NCI-H774 (cell line): ENCODE measurements at regions not wholly inside any gene's neighbourhood (a gene's known extent, or its start where the extent isn't known, plus 50 kb on each side); places are given as distances from the start of the nearest gene placed in this dataset.
"Not testable (repeated sequence)": the region's sequence is repeated elsewhere in the genome, so short reads cannot be mapped to it uniquely, and the experiment has no call there.

Experiments used
- DNase-seq: peaks from one replicate; lab custom pipeline; 2025; lab: John Stamatoyannopoulos, UW

DNA sequence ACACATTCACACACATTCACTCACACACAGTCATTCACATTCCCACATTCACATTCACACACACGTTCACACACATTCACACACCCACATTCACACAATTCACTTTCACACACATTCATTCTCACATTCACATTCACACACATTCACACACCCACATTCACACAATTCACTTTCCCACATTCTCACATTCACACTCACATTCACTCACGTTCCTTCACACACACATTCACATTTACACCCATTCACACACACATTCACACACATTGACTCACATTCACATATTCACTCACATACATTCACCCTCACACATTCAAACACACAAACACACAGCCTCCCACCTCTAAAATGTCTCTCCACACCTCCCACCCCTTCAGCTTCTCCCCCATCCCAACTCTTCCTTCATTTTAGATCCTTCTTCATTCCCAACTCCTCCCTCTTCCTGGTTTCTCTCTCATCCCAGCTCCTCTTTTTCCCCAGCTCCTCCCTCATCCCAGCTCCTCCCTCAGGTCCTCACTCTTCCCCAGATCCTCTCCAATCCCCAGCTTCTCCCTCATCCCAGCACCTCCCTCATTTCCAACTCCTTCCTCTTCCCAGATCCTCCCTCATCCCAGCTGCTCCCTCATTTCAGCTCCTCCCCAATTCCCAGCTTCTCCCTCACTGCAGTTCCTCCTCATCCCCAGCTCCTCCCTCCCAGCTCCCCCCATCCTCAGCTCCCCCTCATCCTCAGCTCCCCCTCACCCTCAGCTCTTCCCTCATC, 111.0 kb downstream of the FAM53A start:
- no peak for DNase-seq

- no peak for DNase-seq
Measured at GRCh38 chr4:1572521-1572920, 111.6 kb downstream of the FAM53A start.

DNA sequence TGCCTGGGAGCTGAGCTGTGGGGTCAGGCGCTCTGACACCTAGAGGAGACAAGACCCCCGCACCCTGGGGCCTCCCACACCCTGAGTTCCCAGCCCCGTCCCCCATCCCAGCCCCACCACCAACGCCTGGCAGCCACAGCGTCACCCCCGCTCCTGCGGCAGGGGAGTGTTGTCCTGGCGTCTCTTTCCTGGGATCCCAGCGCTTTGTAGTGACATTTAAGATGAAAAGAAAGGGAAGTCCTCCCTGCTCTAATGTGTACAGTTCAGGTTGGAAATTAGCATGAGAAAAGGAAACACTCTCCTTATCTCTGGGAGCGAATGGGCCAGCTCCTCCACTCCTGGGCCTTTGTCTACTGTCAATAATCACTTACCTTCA, 112.1 kb downstream of the FAM53A start:
- DNase-seq: no peak

GRCh38 chr4:1571165-1572009, 112.7 kb downstream of the FAM53A start:
- DNase-seq: no peak

GRCh38 chr4:1570291-1571164, 113.6 kb downstream of the FAM53A start:
- no peak for DNase-seq

DNA sequence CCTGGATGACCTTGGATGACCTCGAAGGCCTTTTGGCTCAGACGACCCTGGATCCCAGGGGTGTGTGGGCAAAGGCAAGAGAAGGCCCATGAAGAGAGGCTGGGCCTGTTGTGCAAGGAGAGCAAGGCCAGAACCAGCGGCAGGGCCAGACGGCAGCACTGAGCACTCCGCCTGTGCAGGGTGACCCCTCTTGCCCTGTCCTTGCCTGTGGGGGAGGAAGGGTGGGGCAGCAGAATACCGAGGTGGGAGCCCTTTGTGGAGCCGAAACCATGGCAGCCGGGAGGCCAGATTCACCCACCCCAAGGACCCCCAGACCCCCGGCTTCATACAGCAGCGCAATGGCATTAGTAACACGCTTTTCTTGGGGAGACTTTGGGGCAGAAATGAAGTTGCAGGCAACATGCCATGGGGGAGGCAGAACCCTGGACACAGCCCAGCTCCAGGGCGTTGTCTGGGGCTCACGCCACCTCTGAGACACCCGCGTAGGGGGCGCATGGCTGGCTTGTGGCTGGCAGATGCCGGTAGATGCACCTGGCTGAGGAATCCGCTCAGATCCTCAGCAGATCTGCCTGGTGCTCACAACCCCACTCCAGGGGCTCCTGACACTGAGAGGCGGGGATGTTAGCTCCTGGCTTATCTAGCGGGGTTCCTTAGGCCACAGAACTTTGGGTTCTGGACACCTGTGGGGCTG, 114.5 kb downstream of the FAM53A start:
- DNase-seq: no peak

GRCh38 chr4:1568855-1569460, 115.2 kb downstream of the FAM53A start:
- no peak for DNase-seq

- DNase-seq: no peak
Measured at GRCh38 chr4:1567808-1568581, 116.1 kb downstream of the FAM53A start.

DNA sequence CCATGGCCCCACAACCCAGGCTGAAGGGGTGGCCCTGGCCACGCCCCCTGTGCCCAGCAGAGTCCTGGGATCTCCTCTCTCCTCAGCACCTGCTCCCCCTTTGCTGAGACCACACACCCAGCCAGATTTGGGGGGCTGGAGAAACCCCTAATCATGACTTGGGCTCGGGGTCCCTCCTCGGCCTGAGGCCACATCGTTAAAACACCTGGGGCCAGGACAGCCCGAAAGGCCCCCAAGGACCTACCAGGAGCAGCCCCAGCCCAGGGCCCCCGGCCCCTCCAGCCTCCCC, 116.7 kb downstream of the FAM53A start:
- DNase-seq: no peak

GRCh38 chr4:1566838-1567518, 117.1 kb downstream of the FAM53A start:
- DNase-seq: no peak

- not testable (repeated sequence) for DNase-seq
Measured at GRCh38 chr4:1566301-1566837, 117.7 kb downstream of the FAM53A start.

DNA sequence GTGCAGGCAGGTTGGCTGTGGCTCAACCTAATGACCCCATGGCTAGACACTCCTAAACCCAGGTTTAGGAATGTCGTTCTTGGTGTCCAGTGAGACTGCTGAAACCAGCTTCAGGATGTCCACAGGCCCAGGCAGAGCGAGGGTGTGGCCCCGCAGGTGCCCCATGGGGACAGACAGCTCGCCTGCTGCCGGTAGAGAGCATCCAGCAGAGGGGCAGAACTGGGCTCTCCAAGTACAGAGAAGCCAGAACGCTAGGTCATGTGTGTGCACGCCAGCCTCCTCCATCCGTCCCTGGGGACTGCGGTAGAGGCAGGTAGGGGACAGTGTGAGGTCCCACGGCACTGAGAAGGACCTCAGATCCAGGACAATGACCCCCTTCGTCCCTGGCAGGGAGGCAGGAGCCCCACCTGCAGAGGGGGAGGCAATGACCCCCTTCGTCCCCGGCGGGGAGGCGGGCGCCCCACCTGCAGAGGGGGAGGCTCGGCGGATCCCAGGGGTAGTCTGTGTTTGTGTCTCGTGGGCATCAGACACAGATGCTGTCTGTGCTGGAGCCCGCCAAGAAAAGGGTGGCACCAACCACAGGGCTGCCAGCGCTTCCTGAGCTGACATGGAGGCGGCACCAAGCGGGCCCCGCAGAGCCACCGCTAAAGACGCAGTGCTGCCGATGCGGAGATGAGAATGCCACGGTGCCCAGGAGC, 118.4 kb downstream of the FAM53A start:
- no peak for DNase-seq

- no peak for DNase-seq
Measured at GRCh38 chr4:1564535-1565375, 119.4 kb downstream of the FAM53A start.

GRCh38 chr4:1563768-1564485, 120.2 kb downstream of the FAM53A start:
- DNase-seq: no peak

DNA sequence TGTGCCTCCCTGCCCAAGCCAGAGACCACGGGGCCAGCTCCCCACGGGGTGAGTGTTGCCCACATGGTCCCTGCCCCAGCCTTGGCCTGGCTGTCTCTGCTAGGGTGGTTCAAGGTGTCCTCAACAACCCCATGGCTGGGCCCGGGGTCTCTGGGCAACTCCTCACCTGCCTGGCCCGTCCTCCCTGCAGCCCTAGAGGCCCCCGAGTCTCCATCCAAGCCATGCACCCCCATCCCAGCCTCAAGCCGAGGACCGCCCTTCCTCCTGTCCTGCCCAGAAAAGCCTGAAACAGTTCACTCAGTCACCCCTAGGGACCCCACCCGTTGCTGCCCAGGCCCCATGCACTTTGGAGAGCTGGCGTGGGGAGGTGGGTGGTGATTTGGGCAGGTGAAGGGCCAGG, 120.9 kb downstream of the FAM53A start:
- DNase-seq: no peak

DNA sequence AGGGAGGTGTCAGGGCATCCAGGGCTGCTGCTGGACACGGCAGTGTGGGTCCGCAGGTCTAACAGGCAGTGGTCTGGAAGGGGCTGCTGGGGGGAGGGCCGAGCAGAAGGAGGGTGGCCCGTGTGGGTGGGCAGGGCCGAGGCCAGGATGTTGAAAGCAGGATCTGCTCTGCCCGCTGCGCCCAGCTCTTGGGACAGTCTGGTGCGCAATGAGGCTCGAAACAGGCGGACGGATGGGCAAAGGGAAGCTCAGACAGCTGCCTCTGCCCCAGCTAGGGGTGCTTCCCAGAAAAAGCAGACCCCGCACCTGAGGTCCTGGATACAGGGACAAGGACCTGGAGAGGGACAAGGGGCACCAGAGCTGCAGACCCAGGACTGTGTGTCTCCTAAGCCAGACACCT, 121.3 kb downstream of the FAM53A start:
- no peak for DNase-seq

- DNase-seq: no peak
Measured at GRCh38 chr4:1562371-1562770, 121.7 kb downstream of the FAM53A start.
